ENCODE measurements at regions not wholly inside any gene's neighbourhood (a gene's known extent, or its start where the extent isn't known, plus 50 kb on each side); places are given as distances from the start of the nearest gene placed in this dataset.
"Not testable (repeated sequence)": the region's sequence is repeated elsewhere in the genome, so short reads cannot be mapped to it uniquely, and the experiment has no call there.

DNA sequence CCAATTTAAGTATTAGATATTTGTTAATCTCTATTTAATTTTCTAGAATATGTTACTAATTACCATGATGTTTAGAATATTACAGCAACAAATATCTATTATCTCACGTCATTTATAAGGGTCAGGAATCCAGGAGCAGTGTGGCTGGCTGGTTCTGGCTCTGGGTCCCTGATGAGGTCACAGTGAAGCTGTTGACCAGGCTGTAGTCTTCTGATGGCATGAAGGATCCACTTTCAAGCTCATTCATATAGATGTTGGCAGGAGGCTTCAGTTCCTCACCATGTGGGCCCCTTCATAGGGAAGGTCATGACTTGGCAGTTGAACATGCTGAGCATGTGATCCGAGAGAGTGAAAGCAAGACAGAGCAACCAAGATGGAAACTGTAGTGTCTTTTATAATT, 375.6 kb downstream of the ATP23 start:
- DNase-seq, result no peak

DNA sequence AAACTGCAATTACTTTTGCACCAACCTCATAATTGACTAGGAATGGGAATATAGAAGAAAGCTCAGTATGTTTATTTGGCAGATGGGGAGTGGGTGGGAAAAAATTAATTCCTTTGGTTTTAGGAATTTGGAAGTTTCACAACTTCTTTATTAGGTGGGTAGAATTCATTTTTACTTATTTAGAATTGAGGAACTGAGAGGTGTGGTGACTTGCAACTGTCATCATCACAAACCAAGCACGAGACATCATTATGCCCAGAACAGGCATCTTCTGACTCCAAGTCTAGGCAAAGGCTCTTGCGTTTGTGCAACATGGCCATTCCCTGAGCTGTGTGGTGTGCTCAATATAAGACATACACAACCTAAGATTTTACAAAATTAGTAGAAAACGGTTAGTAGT, 380.0 kb downstream of the ATP23 start:
- DNase-seq, result no peak

DNA sequence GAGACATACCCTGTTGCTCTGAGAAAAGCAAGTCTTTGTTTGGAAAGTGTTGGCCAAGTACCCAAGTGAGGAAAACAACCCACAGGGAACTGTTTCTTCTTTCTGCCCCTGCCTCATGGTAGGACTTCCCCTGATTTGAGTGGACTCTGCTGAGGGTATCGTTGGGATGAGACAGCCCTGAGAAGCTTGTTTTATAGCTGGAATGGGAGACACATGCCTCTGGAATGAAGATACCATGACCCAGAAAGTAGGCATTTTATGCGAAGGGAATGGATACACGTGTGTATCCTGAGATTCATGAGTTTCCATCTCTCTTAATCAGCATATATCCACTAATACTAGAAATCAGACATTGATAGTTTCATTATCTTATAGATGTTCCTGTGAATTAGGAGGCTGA, 382.3 kb downstream of the ATP23 start:
- DNase-seq, result no peak

DNA sequence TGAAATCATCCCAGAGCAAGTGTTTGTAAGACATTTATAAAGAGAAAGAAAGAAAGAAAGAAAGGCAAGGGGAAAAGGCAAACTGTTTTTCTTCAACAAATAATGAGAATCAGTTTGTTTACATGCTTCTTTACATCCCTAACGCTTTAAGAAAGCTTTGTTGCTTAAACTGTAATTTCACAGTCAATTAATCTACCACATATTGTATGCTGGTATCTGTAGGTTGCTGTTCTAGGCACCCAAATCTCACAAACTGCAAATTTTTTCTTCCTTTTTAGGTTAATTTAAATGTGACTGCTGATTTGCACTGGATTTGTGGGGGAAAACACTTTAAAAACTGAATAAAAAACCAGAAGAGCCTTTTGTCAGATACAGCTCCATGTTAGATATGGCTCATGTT, 384.2 kb downstream of the ATP23 start:
- DNase-seq, result no peak

DNA sequence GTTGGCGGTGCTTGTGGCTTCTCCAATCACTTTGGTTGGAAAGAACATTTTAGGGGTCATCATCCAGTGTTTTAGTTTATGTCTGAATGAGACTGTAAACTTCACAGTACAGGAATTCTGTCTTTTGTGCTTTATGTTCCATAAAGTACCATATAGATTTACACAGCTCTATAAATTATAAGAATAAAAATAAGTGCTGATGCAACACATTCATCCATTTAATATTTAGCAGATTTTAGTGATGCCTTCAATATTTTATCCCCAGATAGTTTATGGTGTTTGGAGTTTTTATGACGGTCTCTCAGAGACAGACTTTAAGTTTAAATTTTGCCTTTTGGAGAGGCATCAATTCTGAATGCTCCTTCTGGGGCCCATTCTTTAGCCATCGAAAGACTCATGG, 385.2 kb downstream of the ATP23 start:
- no peak for DNase-seq

DNA sequence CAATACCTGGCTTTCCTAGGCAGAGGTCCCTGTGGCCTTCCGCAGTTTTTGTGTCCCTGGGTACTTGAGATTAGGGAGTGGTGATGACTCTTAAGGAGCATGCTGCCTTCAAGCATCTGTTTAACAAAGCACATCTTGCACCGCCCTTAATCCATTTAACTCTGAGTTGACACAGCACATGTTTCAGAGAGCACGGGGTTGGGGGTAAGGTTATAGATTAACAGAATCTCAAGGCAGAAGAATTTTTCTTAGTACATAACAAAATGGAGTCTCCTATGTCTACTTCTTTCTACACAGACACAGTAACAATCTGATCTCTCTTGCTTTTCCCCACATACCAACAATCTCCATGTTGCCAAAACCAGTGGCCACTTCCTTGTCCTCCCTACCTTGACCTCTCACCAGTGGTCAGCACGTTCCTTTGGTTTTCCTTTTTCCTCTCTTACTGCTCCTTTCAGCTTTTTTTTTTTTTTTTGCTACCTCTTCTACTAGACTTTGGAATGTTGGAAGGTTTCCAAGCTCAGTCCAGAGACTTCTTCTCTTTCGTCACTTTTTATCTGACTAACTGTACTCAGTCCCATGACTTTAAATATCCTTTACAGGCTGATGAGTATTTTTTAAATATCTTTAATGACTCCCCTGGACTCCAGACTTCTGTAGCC, 395.3 kb downstream of the ATP23 start:
- not testable (repeated sequence) for DNase-seq

DNA sequence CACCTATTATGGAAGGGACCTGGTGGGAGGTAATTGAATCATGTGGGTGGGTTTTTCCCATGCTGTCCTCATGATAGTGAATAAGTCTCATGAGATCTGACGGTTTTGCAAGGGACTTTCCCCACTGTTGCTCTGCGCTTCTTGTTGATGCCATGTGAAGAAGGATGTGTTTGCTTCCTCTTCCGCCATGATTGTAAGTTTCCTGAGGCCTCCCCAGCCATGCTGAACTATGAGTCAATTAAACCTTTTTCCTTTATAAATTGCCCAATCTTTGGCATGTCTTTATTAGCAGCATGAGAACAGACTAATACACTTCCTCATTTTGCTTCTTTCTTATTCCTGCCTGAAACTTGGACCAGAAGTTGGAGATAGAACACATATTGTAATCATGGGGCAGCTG, 396.2 kb downstream of the ATP23 start:
- DNase-seq, result peak; percentile 6

DNA sequence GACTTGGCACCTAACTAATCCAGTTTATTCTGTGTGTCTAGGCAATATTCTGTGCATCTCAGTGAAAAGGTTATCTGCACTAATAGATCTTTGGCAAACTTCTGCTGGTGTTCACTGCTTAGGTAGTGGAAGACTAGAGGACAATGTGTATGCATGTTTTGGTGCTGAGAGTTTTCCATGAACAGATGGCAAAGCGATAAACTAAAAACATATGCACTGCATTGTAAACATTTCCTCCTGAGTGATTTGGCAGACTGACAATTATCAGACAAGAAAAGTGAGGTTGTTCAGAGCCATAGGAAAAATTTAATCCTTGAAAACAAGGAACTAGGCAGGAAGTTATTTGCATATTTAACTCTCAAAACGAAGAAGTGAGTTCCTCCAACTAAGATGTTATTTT, 400.4 kb downstream of the ATP23 start:
- DNase-seq, result peak; percentile 5

DNA sequence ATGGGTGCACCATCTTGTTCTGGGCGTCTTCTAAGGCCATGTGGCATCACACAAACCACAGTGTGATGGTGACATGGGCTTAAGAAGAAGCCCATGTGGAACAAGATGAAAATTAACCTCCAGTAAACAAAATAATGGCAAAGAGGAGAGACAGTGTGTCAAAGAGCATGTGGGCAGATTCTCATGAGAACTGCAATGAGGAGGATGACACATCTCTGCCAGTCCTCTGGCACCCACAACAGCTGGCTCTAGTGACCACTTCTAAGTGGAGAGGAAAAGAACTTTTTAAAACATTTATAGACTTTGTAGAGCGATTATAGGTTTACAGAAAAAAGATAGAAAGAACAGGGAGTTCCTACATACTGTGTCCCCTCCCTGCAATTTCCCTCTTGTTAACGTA, 401.4 kb downstream of the ATP23 start:
- DNase-seq, result no peak

- peak; percentile 75 for DNase-seq
Observed at GRCh38 chr12:58346032-58346632, 404.8 kb downstream of the ATP23 start.

DNA sequence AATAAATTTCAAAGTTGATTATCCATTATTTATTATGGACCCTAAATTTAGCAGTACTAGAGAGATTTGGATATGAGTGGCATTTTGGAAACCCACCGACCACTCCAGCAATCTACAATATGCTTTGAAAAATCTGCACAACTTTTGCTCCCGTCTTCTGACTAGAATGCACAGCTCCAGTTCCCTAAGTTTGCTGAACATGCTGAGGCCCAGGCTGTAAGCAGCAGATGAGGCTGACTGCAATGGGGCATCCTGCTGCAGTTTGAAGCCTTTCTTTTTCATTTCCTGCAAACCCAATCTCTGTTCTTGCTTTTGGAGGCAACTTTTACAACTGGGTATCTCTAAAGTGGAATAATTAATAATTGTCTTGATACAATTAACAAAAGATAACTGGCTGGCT, 405.8 kb downstream of the ATP23 start:
- DNase-seq, result no peak

- no peak for DNase-seq
Observed at GRCh38 chr12:58347691-58348090, 406.3 kb downstream of the ATP23 start.

GRCh38 chr12:58349161-58349560, 407.8 kb downstream of the ATP23 start:
- DNase-seq, result no peak

- DNase-seq, result no peak
Observed at GRCh38 chr12:58356794-58357193, 415.4 kb downstream of the ATP23 start.

- no peak for DNase-seq
Observed at GRCh38 chr12:58357511-58357910, 416.1 kb downstream of the ATP23 start.

DNA sequence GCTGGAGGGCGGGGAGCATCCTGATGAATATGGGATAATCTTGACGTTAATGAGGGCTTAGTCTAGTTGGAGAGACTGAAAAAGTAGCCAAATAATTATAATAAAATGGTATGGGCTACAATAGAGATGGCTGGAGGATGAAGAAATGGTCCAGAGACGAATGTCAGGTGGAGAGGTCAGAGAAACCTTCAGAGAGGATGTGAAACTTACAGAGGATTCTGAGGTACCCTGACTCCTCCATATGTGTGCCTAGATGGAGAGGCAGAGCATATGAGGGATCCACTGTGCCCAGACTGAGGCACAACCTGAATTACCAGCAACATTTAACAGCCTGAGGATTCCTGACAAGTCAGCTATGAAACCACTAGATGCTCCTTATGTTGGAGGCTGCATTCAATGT, 417.0 kb downstream of the ATP23 start:
- no peak for DNase-seq

DNA sequence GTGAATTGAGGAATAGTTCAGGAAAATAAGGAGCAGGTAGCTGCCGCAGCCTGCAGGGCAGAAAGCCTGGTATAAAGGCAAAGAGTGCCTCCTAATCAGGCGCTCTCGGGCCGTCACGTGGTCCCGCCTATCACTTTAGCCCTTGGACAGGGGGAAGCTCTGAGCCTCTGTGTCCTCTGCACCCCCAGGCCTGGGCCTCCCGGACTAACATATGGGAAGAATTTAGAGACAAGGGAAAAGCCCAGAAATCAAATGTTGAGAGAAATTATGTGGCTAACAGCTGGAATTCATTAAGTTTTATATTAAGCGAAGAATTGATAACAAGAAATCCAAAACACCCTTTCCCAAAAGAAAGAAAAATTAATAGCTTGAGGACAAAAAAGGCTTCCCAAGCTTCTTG, 417.7 kb downstream of the ATP23 start:
- no peak for DNase-seq

DNA sequence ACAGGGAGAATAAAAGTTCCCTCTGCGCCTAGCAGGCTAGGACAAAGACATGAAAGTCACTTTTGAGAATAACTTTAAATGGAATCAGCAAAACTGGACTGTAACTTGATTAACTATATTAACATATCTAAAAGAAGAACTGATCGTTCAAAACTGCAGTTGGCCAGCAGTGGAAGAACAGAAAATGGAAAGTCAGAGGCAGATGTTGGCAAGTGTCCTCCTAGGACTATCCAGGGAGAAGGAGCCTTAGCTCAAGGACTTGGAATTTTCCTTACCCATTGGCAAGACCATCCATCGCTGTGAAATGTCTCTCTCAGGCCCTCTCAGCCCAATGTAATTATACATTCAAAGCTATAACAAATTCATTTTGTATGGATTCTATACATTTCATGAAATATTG, 419.7 kb downstream of the ATP23 start:
- DNase-seq, result no peak

GRCh38 chr12:58363971-58364370, 422.6 kb downstream of the ATP23 start:
- DNase-seq, result no peak

- DNase-seq, result no peak
Observed at GRCh38 chr12:58364389-58365086, 423.2 kb downstream of the ATP23 start.

- no peak for DNase-seq
Observed at GRCh38 chr12:58365087-58365390, 423.7 kb downstream of the ATP23 start.

GRCh38 chr12:58367041-58367440, 425.7 kb downstream of the ATP23 start:
- no peak for DNase-seq

DNA sequence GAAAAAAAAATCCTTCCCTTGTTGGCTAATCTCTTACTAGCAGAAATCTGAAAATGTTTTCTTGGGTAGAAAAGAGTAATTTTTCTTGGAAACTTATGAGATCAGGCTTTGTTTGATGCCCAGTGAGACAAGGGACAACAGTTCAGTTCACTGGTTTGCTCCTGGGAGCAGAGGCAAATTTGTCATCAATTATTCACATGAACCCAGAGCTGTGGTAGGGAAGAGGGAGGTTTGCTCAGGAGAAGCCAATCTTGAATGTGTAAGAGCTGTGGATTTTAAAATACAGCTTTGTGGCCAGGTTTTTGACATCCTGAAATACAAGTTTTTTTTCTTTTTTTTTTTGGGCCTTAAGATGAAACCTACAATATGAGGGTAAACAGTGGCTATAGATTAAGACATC, 426.6 kb downstream of the ATP23 start:
- no peak for DNase-seq

DNA sequence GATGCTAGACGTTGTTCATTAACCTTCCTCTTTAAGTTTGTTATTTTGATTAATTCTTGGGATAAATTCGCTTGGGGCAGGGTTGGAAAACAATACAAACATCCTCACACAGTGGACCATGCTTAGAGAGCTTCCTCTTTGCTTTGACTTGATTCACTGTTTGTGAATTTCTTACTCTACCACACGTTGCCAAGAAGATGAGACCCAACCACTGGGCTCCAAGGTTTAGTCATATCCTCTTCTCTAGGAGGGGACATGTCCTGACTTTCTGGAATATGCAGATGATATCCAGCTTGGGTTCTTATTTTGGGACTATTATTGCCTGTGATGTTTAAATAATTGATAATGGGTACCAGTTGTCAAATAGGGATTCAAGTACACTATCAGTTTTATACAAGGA, 428.2 kb downstream of the ATP23 start:
- no peak for DNase-seq

- no peak for DNase-seq
Observed at GRCh38 chr12:58372298-58372697, 430.9 kb downstream of the ATP23 start.
